Ovary (tissue), 3 donors: ENCODE measurements at regions not wholly inside any gene's neighbourhood (a gene's known extent, or its start where the extent isn't known, plus 50 kb on each side); places are given as distances from the start of the nearest gene placed in this dataset.

Experiments used
- POLR2A ChIP-seq: fragments of 450-650 bp; IDR thresholded peaks from one replicate; pipeline ENCODE4 v1.6.1; 2017; ENCODE audit warnings: antibody characterized with exemption, mild to moderate bottlenecking, moderate library complexity
- TF ChIP-seq, protein P1 (sequence below), 3 donors: fragments of 450-650 bp in 2 of 3; fragments of 200-600 bp in 1 of 3; IDR thresholded peaks; one replicate each; pipeline versions ENCODE4 v1.5.1 to v1.8.0; 2016 to 2022; ENCODE audit warnings: antibody characterized with exemption in 3 of 3, mild to moderate bottlenecking in 1 of 3
- donor health status: DM: no; HTN: no; CAD: no.

DNA sequence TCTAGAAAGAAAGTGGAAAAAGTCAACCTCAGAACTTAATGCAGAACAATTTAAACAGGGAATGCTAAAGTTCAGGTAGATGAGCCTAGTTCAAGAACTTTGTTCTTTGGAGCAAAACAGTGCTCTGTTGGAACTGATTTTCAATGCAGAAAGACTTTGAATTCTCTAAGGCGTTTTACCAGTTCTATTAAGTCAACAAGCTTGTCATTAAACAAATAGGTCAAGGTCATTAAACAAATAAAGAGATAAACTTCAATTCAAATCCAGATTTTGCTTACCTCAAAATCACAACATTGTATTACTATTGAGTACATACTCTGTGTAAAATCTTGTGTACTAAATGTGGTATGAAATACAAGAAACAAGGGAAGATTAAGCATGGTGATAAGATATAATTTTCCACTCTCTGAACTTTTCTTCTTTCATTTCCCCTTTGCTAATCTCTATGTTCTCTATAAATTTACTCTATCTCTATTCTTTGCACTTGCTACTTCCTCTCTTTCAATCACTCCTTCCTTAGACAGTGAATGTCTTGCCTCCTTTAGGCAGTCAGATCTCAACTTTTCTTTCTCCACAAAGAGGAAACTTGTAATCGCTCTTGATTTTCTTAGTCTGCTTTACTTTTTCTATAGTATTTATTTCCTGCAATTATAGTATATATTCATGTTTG is 160.8 kb upstream of the KHDRBS2 start:
- TF ChIP-seq, protein P1, sequence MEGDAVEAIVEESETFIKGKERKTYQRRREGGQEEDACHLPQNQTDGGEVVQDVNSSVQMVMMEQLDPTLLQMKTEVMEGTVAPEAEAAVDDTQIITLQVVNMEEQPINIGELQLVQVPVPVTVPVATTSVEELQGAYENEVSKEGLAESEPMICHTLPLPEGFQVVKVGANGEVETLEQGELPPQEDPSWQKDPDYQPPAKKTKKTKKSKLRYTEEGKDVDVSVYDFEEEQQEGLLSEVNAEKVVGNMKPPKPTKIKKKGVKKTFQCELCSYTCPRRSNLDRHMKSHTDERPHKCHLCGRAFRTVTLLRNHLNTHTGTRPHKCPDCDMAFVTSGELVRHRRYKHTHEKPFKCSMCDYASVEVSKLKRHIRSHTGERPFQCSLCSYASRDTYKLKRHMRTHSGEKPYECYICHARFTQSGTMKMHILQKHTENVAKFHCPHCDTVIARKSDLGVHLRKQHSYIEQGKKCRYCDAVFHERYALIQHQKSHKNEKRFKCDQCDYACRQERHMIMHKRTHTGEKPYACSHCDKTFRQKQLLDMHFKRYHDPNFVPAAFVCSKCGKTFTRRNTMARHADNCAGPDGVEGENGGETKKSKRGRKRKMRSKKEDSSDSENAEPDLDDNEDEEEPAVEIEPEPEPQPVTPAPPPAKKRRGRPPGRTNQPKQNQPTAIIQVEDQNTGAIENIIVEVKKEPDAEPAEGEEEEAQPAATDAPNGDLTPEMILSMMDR (IDR thresholded peaks at IDR 0.05), result no peak
- TF ChIP-seq POLR2A, result no peak
